ENCODE measurements at regions not wholly inside any gene's neighbourhood (a gene's known extent, or its start where the extent isn't known, plus 50 kb on each side); places are given as distances from the start of the nearest gene placed in this dataset.
A peak's percentile ranks its signal among the peaks of the same experiment; 100 is the strongest.

- Histone ChIP-seq H3K23ac (ENCODE audit: low read length in 2 of 2) (no peak overlapping the region), H2BK5ac (ENCODE audit: low read depth, low read length, poor library complexity, severe bottlenecking) (no peak overlapping the region), H3K79me1 (replicated peaks; ENCODE audit: low read length, poor library complexity, severe bottlenecking) (no peaks in the 10 kb centered on the region), H2BK12ac (ENCODE audit: low read length in 2 of 2) (no peak overlapping the region), H3K4me1 (ENCODE audit: control insufficient read depth, insufficient read depth, low read depth, low read length) (no peaks in the 10 kb centered on the region), H2AK5ac (ENCODE audit: low read length, severe bottlenecking) (no peak overlapping the region), H3K9ac (ENCODE audit: low read length) (no peak overlapping the region), H3K27ac (ENCODE audit: low read length, poor library complexity, severe bottlenecking) (no peak overlapping the region), H4K91ac (ENCODE audit: low read length) (no peak overlapping the region), H3K14ac (ENCODE audit: low read length in 2 of 2) (no peak overlapping the region), H2AFZ (ENCODE audit: low read depth, low read length) (no peak overlapping the region), H3K4me2 (ENCODE audit: low read length, poor library complexity, severe bottlenecking) (no peak overlapping the region), H3K4me3 (ENCODE audit: insufficient read depth in 1 of 2, low read depth in 1 of 2, low read length in 2 of 2) (no peak overlapping the region), H3K9me3 (ENCODE audit: control insufficient read depth, low read length) (no peaks in the 10 kb centered on the region), H3K4ac (ENCODE audit: low read depth in 1 of 2, low read length in 2 of 2) (no peak overlapping the region), H3K18ac (ENCODE audit: low read depth in 1 of 2, low read length in 2 of 2) (no peak overlapping the region), H4K8ac (ENCODE audit: low read length) (no peak overlapping the region), H2BK15ac (ENCODE audit: low read depth, poor library complexity, severe bottlenecking) (no peak overlapping the region), H3K36me3 (ENCODE audit: control insufficient read depth in 1 of 2, insufficient read depth in 2 of 2, low read depth in 1 of 2, low read length in 2 of 2) (no peaks in the 10 kb centered on the region), H3K27me3 (ENCODE audit: control insufficient read depth in 1 of 2, insufficient read depth in 1 of 2, low read length in 2 of 2) (no peaks in the 10 kb centered on the region), H2BK120ac (ENCODE audit: low read depth, low read length) (no peak overlapping the region)
- DNase-seq, result peak; percentile 47
- 10% methylated on average over 3 of the region's 5 CpGs for WGBS
Observed at GRCh38 chr6:14533446-14533845, 415.9 kb downstream of the CD83 start.

GRCh38 chr6:14537030-14537429, 419.5 kb downstream of the CD83 start:
- Histone ChIP-seq H3K4ac (ENCODE audit: low read depth in 1 of 2, low read length in 2 of 2) (no peak overlapping the region), H2BK15ac (ENCODE audit: low read depth, poor library complexity, severe bottlenecking) (no peak overlapping the region), H3K9ac (ENCODE audit: low read length) (no peak overlapping the region), H3K9me3 (ENCODE audit: control insufficient read depth, low read length) (no peaks in the 10 kb centered on the region), H3K23ac (ENCODE audit: low read length in 2 of 2) (no peak overlapping the region), H2BK120ac (ENCODE audit: low read depth, low read length) (no peak overlapping the region), H3K14ac (ENCODE audit: low read length in 2 of 2) (no peak overlapping the region), H4K8ac (ENCODE audit: low read length) (no peak overlapping the region), H3K4me3 (ENCODE audit: insufficient read depth in 1 of 2, low read depth in 1 of 2, low read length in 2 of 2) (no peak overlapping the region), H3K79me1 (replicated peaks; ENCODE audit: low read length, poor library complexity, severe bottlenecking) (no peaks in the 10 kb centered on the region), H2AK5ac (ENCODE audit: low read length, severe bottlenecking) (no peak overlapping the region), H2AFZ (ENCODE audit: low read depth, low read length) (no peak overlapping the region), H2BK5ac (ENCODE audit: low read depth, low read length, poor library complexity, severe bottlenecking) (no peak overlapping the region), H3K18ac (ENCODE audit: low read depth in 1 of 2, low read length in 2 of 2) (no peak overlapping the region), H3K36me3 (ENCODE audit: control insufficient read depth in 1 of 2, insufficient read depth in 2 of 2, low read depth in 1 of 2, low read length in 2 of 2) (no peaks in the 10 kb centered on the region), H3K4me2 (ENCODE audit: low read length, poor library complexity, severe bottlenecking) (no peak overlapping the region), H3K4me1 (ENCODE audit: control insufficient read depth, insufficient read depth, low read depth, low read length) (no peaks in the 10 kb centered on the region), H3K27me3 (ENCODE audit: control insufficient read depth in 1 of 2, insufficient read depth in 1 of 2, low read length in 2 of 2) (no peaks in the 10 kb centered on the region), H4K91ac (ENCODE audit: low read length) (no peak overlapping the region), H3K27ac (ENCODE audit: low read length, poor library complexity, severe bottlenecking) (no peak overlapping the region), H2BK12ac (ENCODE audit: low read length in 2 of 2) (no peak overlapping the region)
- WGBS, result 75% methylated on average over 1 of the region's 1 CpG
- DNase-seq, result no peak

- H3K79me1 ChIP-seq (replicated peaks; ENCODE audit: low read length, poor library complexity, severe bottlenecking), result no peaks in the 10 kb centered on the region
- H3K36me3 ChIP-seq (ENCODE audit: control insufficient read depth in 1 of 2, insufficient read depth in 2 of 2, low read depth in 1 of 2, low read length in 2 of 2), result no peaks in the 10 kb centered on the region
- no peak overlapping the region for H2BK15ac ChIP-seq (ENCODE audit: low read depth, poor library complexity, severe bottlenecking)
- no peak overlapping the region for H3K23ac ChIP-seq (ENCODE audit: low read length in 2 of 2)
- no peak overlapping the region for H3K27ac ChIP-seq (ENCODE audit: low read length, poor library complexity, severe bottlenecking)
- H2BK12ac ChIP-seq (ENCODE audit: low read length in 2 of 2), result no peak overlapping the region
- no peak overlapping the region for H2AFZ ChIP-seq (ENCODE audit: low read depth, low read length)
- H3K18ac ChIP-seq (ENCODE audit: low read depth in 1 of 2, low read length in 2 of 2), result no peak overlapping the region
- H2BK120ac ChIP-seq (ENCODE audit: low read depth, low read length), result no peak overlapping the region
- H2BK5ac ChIP-seq (ENCODE audit: low read depth, low read length, poor library complexity, severe bottlenecking), result no peak overlapping the region
- no peak overlapping the region for H3K4me2 ChIP-seq (ENCODE audit: low read length, poor library complexity, severe bottlenecking)
- H4K8ac ChIP-seq (ENCODE audit: low read length), result no peak overlapping the region
- peaks cover 0 to 4% of the 10 kb centered on the region in 2 experiments for H3K27me3 ChIP-seq (ENCODE audit: control insufficient read depth in 1 of 2, insufficient read depth in 1 of 2, low read length in 2 of 2)
- no peak overlapping the region for H4K91ac ChIP-seq (ENCODE audit: low read length)
- H3K4ac ChIP-seq (ENCODE audit: low read depth in 1 of 2, low read length in 2 of 2), result no peak overlapping the region
- no peak overlapping the region for H3K9ac ChIP-seq (ENCODE audit: low read length)
- no peak for DNase-seq
- H3K4me1 ChIP-seq (ENCODE audit: control insufficient read depth, insufficient read depth, low read depth, low read length), result peaks cover 3% of the 10 kb centered on the region
- no peak overlapping the region for H2AK5ac ChIP-seq (ENCODE audit: low read length, severe bottlenecking)
- no peak overlapping the region for H3K14ac ChIP-seq (ENCODE audit: low read length in 2 of 2)
- no peaks in the 10 kb centered on the region for H3K9me3 ChIP-seq (ENCODE audit: control insufficient read depth, low read length)
- 65% methylated on average over 4 of the region's 5 CpGs for WGBS
- no peak overlapping the region for H3K4me3 ChIP-seq (ENCODE audit: insufficient read depth in 1 of 2, low read depth in 1 of 2, low read length in 2 of 2)
Observed at GRCh38 chr6:14540276-14540675, 422.7 kb downstream of the CD83 start.

GRCh38 chr6:14540810-14541540, 423.4 kb downstream of the CD83 start:
- Histone ChIP-seq H2BK5ac (ENCODE audit: low read depth, low read length, poor library complexity, severe bottlenecking) (no peak overlapping the region), H3K36me3 (ENCODE audit: control insufficient read depth in 1 of 2, insufficient read depth in 2 of 2, low read depth in 1 of 2, low read length in 2 of 2) (no peaks in the 10 kb centered on the region), H3K4me2 (ENCODE audit: low read length, poor library complexity, severe bottlenecking) (no peak overlapping the region), H3K79me1 (replicated peaks; ENCODE audit: low read length, poor library complexity, severe bottlenecking) (no peaks in the 10 kb centered on the region), H4K8ac (ENCODE audit: low read length) (no peak overlapping the region), H3K18ac (ENCODE audit: low read depth in 1 of 2, low read length in 2 of 2) (no peak overlapping the region), H4K91ac (ENCODE audit: low read length) (no peak overlapping the region), H2BK12ac (ENCODE audit: low read length in 2 of 2) (no peak overlapping the region), H3K4me3 (ENCODE audit: insufficient read depth in 1 of 2, low read depth in 1 of 2, low read length in 2 of 2) (no peak overlapping the region), H2AK5ac (ENCODE audit: low read length, severe bottlenecking) (no peak overlapping the region), H3K23ac (ENCODE audit: low read length in 2 of 2) (no peak overlapping the region), H3K9me3 (ENCODE audit: control insufficient read depth, low read length) (no peaks in the 10 kb centered on the region), H3K4ac (ENCODE audit: low read depth in 1 of 2, low read length in 2 of 2) (no peak overlapping the region), H3K27me3 (ENCODE audit: control insufficient read depth in 1 of 2, insufficient read depth in 1 of 2, low read length in 2 of 2) (peaks cover 0 to 4% of the 10 kb centered on the region in 2 experiments), H3K27ac (ENCODE audit: low read length, poor library complexity, severe bottlenecking) (no peak overlapping the region), H3K14ac (ENCODE audit: low read length in 2 of 2) (no peak overlapping the region), H2BK120ac (ENCODE audit: low read depth, low read length) (no peak overlapping the region), H3K9ac (ENCODE audit: low read length) (no peak overlapping the region), H2BK15ac (ENCODE audit: low read depth, poor library complexity, severe bottlenecking) (no peak overlapping the region), H3K4me1 (ENCODE audit: control insufficient read depth, insufficient read depth, low read depth, low read length) (peaks cover 3% of the 10 kb centered on the region), H2AFZ (ENCODE audit: low read depth, low read length) (no peak overlapping the region)
- 84% methylated on average over 10 of the region's 11 CpGs for WGBS
- DNase-seq, result no peak

All from mesenchymal stem cell (in vitro differentiated cells and primary cell).